GM18505 (cell line): ENCODE measurements at regions not wholly inside any gene's neighbourhood (a gene's known extent, or its start where the extent isn't known, plus 50 kb on each side); places are given as distances from the start of the nearest gene placed in this dataset.
"Not testable (repeated sequence)": the region's sequence is repeated elsewhere in the genome, so short reads cannot be mapped to it uniquely, and the experiment has no call there.

Source experiments
- ATAC-seq: cut with Tn5 transposase; IDR thresholded peaks from one replicate; pipeline ENCODE4 v1.9.1; 2021; ENCODE audit not compliant: unreplicated experiment
- POLR2A ChIP-seq: IDR thresholded peaks from 4 replicates; pipeline ENCODE4 v1.6.1; 2011; ENCODE audit warnings: borderline replicate concordance; ENCODE audit not compliant: insufficient read depth, insufficient read length; ENCODE audit errors: extremely low read depth

- no peak for ATAC-seq
- TF ChIP-seq POLR2A = no peak
These were observed 277.9 kb upstream of the HS6ST1 start for GRCh38 chr2:128596396-128597120.

DNA sequence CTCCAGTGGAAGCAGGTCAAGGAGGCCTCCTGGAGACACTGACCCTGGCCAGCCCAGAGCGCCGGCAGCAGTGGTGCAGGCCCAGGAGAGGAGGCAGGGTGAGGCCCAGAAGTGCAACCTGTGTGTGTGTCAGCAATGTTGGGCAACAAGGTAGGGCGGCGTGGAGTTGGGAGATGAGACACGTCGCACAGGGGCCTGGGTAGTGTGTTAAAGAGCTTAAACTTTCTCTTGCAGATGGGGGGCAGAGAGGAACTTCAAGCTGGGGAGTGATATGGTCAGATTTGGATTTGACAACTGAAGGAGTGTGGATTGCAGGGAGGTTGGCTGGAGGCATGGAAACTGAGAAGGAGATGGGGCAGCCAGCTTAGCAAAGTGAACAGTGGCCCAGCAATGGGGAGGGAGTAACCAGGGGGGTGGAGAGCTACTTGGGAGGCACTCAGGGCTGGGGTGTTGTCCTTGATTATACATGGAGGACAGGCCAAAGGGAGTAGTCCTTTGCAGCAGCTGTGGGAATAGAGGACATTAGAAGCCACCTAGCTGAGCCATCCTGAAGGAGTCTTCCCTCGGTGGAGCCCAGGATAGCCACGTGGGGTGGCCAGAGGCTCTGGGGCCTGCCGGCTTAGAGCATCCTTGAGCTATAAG is 278.6 kb upstream of the HS6ST1 start:
- ATAC-seq = no peak
- TF ChIP-seq POLR2A = no peak

GRCh38 chr2:128598260-128598659 is 279.6 kb upstream of the HS6ST1 start:
- ATAC-seq = not testable (repeated sequence)

- no peak for ATAC-seq
- no peak for TF ChIP-seq POLR2A
These were observed 280.3 kb upstream of the HS6ST1 start for GRCh38 chr2:128598862-128599441.

DNA sequence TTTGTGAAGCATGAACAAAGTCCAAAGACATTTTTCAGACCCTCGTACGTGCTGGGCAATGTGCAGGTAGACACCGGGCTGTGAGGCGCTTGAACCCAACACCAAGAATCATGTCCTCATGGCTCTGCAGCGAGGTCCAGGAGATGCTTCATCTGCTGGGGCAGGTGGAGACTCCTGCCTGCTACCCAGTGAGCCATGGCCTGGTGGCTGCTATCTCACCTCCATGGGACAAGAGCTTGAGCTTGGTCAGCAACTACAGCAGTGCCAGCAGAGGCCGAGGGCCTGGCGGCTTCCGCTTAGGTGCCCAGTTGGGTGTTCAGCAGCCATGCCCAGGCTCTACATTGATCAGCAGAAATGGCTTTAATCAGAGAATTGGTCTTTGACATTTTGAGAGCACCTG is 281.0 kb upstream of the HS6ST1 start:
- no peak for ATAC-seq
- no peak for TF ChIP-seq POLR2A

- TF ChIP-seq POLR2A = no peak
- no peak for ATAC-seq
These were observed 282.1 kb upstream of the HS6ST1 start for GRCh38 chr2:128600581-128601297.

- ATAC-seq = no peak
- TF ChIP-seq POLR2A = no peak
These were observed 282.8 kb upstream of the HS6ST1 start for GRCh38 chr2:128601298-128602037.

GRCh38 chr2:128602038-128602698 is 283.5 kb upstream of the HS6ST1 start:
- TF ChIP-seq POLR2A = no peak
- no peak for ATAC-seq

- ATAC-seq = no peak
- TF ChIP-seq POLR2A = no peak
These were observed 284.0 kb upstream of the HS6ST1 start for GRCh38 chr2:128602699-128603101.

DNA sequence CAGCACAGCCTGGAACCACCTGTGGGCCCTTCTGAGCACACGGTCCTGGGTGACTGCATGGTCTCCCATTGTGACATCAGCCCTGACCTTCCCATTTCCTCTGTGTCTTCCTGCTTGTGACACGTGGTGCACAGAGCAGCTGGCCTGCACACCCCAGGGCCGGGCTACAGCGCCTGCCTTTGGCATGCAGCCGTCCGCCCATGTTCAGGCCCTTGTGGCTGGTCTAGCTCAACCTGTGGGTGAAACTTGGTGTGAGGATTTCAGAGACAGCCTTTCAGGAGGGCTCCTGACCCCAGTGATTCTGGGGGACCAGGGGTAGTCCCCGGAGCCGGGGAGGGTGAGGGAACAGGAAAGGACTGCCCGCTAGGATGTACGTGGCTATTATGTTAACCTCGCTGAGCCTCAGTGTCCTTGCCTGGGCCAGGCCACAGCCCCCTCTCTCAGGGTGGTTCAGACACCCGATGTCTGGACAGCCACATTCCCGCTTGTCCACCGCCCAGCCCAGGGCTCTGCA is 284.8 kb upstream of the HS6ST1 start:
- ATAC-seq = no peak
- no peak for TF ChIP-seq POLR2A

DNA sequence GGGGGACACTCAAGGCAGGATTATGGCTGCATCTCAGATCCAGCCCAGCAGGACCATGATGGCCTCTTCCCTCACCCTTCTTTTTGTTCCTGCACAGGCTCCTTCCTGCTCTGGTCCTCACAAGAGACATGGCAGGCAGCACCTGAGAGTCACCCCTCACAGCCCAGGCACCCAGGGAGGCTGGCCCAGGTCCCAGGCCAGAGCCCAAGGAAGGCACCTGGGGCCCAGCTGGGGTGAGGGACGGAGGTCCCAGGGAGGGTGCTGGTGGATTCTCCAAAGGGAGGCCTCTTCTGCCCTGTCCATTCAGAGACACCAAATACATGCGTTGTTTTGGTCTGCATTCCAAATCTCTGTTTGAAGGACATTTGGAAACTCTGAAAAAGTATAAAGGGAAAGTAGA is 285.4 kb upstream of the HS6ST1 start:
- TF ChIP-seq POLR2A = no peak
- no peak for ATAC-seq

GRCh38 chr2:128604581-128604980 is 285.9 kb upstream of the HS6ST1 start:
- not testable (repeated sequence) for ATAC-seq
